SK-N-SH treated with all-trans-retinoic acid at 6 μM for 48 hours (cell line): ENCODE measurements at regions not wholly inside any gene's neighbourhood (a gene's known extent, or its start where the extent isn't known, plus 50 kb on each side); places are given as distances from the start of the nearest gene placed in this dataset.

ENCODE experiments used
- ARNTL ChIP-seq: fragments of 450-650 bp; formaldehyde crosslinking; IDR thresholded peaks from 2 replicates; pipeline ENCODE4 v1.5.0; 2020; ENCODE audit warnings: low read depth, mild to moderate bottlenecking, moderate library complexity, borderline replicate concordance
- PATZ1 ChIP-seq: fragments of 250-450 bp; sonication (Bioruptor Pico); IDR thresholded peaks from 2 replicates; pipeline ENCODE4 v1.8.0; 2020; ENCODE audit warnings: mild to moderate bottlenecking, moderate library complexity, borderline replicate concordance
- RARB ChIP-seq: fragments of 250-450 bp; sonication (Bioruptor Pico); IDR thresholded peaks from 2 replicates; pipeline ENCODE4 v1.8.0; 2021; ENCODE audit warnings: mild to moderate bottlenecking, moderate library complexity
- SNAI2 ChIP-seq: fragments of 250-450 bp; sonication (Bioruptor Pico); IDR thresholded peaks from 2 replicates; pipeline ENCODE4 v1.5.0; 2020; ENCODE audit warnings: mild to moderate bottlenecking, moderate library complexity
- ZFP30 ChIP-seq: fragments of 450-650 bp; formaldehyde crosslinking; IDR thresholded peaks from 2 replicates; pipeline ENCODE4 v1.5.0; 2022; ENCODE audit warnings: mild to moderate bottlenecking, moderate library complexity
- ZNF565 ChIP-seq: fragments of 450-650 bp; formaldehyde crosslinking; conservative IDR thresholded peaks from 2 replicates; pipeline ENCODE4 v1.5.0; 2020; ENCODE audit warnings: low read depth, mild to moderate bottlenecking, moderate library complexity
- ZNF8 ChIP-seq: fragments of 450-650 bp; formaldehyde crosslinking; IDR thresholded peaks from 2 replicates; pipeline ENCODE4 v1.5.0; 2020; ENCODE audit warnings: mild to moderate bottlenecking, moderate library complexity
- TF ChIP-seq, protein P1 (sequence below): fragments of 250-450 bp; sonication (Bioruptor Pico); IDR thresholded peaks from 2 replicates; pipeline ENCODE4 v1.5.1; 2020; ENCODE audit warnings: low read depth, mild to moderate bottlenecking, moderate library complexity

- no peak for TF ChIP-seq RARB (CRISPR knock-in tag)
- no peak for TF ChIP-seq ZNF8
- no peak for TF ChIP-seq ZFP30 (CRISPR knock-in tag)
- TF ChIP-seq SNAI2 (CRISPR knock-in tag): no peak
- no peak for TF ChIP-seq PATZ1 (CRISPR knock-in tag)
- TF ChIP-seq, protein P1, sequence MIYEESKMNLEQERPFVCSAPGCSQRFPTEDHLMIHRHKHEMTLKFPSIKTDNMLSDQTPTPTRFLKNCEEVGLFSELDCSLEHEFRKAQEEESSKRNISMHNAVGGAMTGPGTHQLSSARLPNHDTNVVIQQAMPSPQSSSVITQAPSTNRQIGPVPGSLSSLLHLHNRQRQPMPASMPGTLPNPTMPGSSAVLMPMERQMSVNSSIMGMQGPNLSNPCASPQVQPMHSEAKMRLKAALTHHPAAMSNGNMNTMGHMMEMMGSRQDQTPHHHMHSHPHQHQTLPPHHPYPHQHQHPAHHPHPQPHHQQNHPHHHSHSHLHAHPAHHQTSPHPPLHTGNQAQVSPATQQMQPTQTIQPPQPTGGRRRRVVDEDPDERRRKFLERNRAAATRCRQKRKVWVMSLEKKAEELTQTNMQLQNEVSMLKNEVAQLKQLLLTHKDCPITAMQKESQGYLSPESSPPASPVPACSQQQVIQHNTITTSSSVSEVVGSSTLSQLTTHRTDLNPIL: no peak
- TF ChIP-seq ARNTL (CRISPR knock-in tag): no peak
- TF ChIP-seq ZNF565 (CRISPR knock-in tag): no peak
These were observed 258.6 kb downstream of the TNS1 start for GRCh38 chr2:217743966-217744761.
